ENCODE measurements at regions not wholly inside any gene's neighbourhood (a gene's known extent, or its start where the extent isn't known, plus 50 kb on each side); places are given as distances from the start of the nearest gene placed in this dataset.

GRCh38 chr3:16695710-16696109, 90.5 kb upstream of the DAZL start:
- H3K4me3 Mint-ChIP-seq, result no peak overlapping the region
- no peaks in the 10 kb centered on the region for H3K9me3 Mint-ChIP-seq
- 95% methylated on average over 4 of the region's 4 CpGs for WGBS (ENCODE audit: insufficient coverage)
- peaks cover 11 to 18% of the 10 kb centered on the region in 2 donors for H3K27me3 Mint-ChIP-seq (ENCODE audit: low read depth in 2 of 2)
- H3K27ac Mint-ChIP-seq, result no peak overlapping the region
- peaks cover 5% of the 10 kb centered on the region in 2 donors for H3K4me1 Mint-ChIP-seq
- TF ChIP-seq, protein P1, sequence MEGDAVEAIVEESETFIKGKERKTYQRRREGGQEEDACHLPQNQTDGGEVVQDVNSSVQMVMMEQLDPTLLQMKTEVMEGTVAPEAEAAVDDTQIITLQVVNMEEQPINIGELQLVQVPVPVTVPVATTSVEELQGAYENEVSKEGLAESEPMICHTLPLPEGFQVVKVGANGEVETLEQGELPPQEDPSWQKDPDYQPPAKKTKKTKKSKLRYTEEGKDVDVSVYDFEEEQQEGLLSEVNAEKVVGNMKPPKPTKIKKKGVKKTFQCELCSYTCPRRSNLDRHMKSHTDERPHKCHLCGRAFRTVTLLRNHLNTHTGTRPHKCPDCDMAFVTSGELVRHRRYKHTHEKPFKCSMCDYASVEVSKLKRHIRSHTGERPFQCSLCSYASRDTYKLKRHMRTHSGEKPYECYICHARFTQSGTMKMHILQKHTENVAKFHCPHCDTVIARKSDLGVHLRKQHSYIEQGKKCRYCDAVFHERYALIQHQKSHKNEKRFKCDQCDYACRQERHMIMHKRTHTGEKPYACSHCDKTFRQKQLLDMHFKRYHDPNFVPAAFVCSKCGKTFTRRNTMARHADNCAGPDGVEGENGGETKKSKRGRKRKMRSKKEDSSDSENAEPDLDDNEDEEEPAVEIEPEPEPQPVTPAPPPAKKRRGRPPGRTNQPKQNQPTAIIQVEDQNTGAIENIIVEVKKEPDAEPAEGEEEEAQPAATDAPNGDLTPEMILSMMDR (IDR thresholded peaks at IDR 0.05), result no peak
- intact Hi-C loops (cut with micrococcal nuclease), result no loop called here
- Histone ChIP-seq H3K27ac (ENCODE audit: low read length) (no peak overlapping the region), H3K27me3 (ENCODE audit: control insufficient read depth, insufficient read depth, low read length) (no peaks in the 10 kb centered on the region), H3K4me1 (ENCODE audit: control insufficient read depth, insufficient read depth, low read length) (peaks cover 10% of the 10 kb centered on the region), H3K4me3 (ENCODE audit: low read length) (no peak overlapping the region), H3K9me3 (ENCODE audit: control insufficient read depth, insufficient read depth, low read length) (no peaks in the 10 kb centered on the region), H3K36me3 (ENCODE audit: control insufficient read depth, insufficient read depth, low read length) (no peaks in the 10 kb centered on the region)
- H3K36me3 Mint-ChIP-seq, result no peaks in the 10 kb centered on the region
- DNase-seq (no peak), ATAC-seq (no peak)

DNA sequence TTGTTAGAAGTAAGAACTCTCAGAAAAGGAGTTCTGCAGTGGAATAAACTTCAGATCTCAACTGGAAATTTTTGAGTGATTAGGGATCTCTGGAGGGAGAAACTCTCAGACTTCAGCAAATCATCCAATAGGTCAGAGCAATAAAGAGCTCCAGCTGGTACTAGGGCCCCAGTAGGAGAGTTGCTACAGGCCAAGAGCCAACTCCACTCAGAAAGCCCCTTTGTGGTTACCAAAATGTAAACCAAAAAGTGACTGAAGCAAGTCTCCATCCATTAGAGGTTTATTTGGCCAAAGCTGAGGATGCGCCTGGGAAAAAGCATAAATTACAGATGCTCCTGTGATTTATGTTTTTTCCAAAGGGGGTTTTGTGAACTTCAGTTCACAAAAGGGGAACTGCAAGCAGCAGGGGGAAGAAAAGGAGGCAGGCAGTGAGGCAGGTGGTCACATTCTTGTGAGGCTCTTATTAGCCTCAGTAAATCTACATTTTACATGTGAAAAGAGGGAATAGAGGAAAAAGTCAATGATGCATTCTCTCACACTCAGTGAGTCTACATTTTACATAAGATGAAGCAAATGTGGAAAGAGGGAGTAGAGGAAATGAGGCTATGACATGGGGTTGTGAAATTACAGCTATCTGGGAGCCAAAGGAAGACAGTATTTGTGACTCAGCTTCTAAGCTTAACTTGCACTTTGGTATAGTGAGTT, 92.4 kb upstream of the DAZL start:
- Histone ChIP-seq H3K36me3 (ENCODE audit: control insufficient read depth, insufficient read depth, low read length) (no peaks in the 10 kb centered on the region), H3K4me1 (ENCODE audit: control insufficient read depth, insufficient read depth, low read length) (peaks cover 10% of the 10 kb centered on the region), H3K27me3 (ENCODE audit: control insufficient read depth, insufficient read depth, low read length) (no peaks in the 10 kb centered on the region), H3K4me3 (ENCODE audit: low read length) (no peak overlapping the region), H3K27ac (ENCODE audit: low read length) (no peak overlapping the region), H3K9me3 (ENCODE audit: control insufficient read depth, insufficient read depth, low read length) (no peaks in the 10 kb centered on the region)
- peaks cover 4% of the 10 kb centered on the region in 2 donors for H3K4me1 Mint-ChIP-seq
- ATAC-seq (no peak), DNase-seq (no peak)
- 73% methylated on average over 1 of the region's 1 CpG for WGBS (ENCODE audit: insufficient coverage)
- H3K4me3 Mint-ChIP-seq, result no peak overlapping the region
- no peaks in the 10 kb centered on the region for H3K9me3 Mint-ChIP-seq
- no peak overlapping the region for H3K27ac Mint-ChIP-seq
- H3K27me3 Mint-ChIP-seq (ENCODE audit: low read depth in 2 of 2), result peaks cover 16 to 30% of the 10 kb centered on the region in 2 donors
- TF ChIP-seq, protein P1 (IDR thresholded peaks at IDR 0.05), result no peak
- intact Hi-C loops (cut with micrococcal nuclease), result no loop called here
- no peaks in the 10 kb centered on the region for H3K36me3 Mint-ChIP-seq

DNA sequence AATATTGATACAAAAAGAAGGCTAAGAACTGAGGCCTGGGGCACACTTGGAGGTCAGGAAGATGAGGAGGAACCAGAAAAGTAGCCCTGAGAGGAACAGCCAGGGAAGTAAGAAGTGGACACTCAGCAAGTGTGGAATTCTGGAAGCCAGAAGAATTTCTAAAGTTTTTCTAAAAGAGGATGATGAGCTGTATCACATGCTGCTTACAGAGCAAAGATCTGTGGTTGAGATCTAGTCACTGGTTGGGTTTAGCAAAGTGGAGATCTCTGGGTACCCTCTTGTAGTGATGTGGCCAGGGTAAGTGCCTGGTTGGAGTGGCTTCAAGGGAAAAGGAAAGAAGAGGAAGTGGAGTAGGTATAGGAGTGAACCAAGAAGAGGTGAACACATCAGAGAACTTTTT, 95.4 kb upstream of the DAZL start:
- intact Hi-C loops (cut with micrococcal nuclease), result no loop called here
- Histone ChIP-seq H3K9me3 (ENCODE audit: control insufficient read depth, insufficient read depth, low read length) (no peaks in the 10 kb centered on the region), H3K36me3 (ENCODE audit: control insufficient read depth, insufficient read depth, low read length) (no peaks in the 10 kb centered on the region), H3K4me3 (ENCODE audit: low read length) (no peak overlapping the region), H3K27me3 (ENCODE audit: control insufficient read depth, insufficient read depth, low read length) (no peaks in the 10 kb centered on the region), H3K4me1 (ENCODE audit: control insufficient read depth, insufficient read depth, low read length) (peaks cover 5% of the 10 kb centered on the region), H3K27ac (ENCODE audit: low read length) (no peak overlapping the region)
- DNase-seq (no peak), ATAC-seq (no peak)
- Mint-ChIP-seq H3K27me3 (ENCODE audit: low read depth in 2 of 2) (peaks cover 13 to 30% of the 10 kb centered on the region in 2 donors), H3K9me3 (no peaks in the 10 kb centered on the region), H3K36me3 (no peaks in the 10 kb centered on the region), H3K4me3 (no peak overlapping the region), H3K4me1 (peaks cover 0 to 6% of the 10 kb centered on the region in 2 donors), H3K27ac (no peak overlapping the region)
- TF ChIP-seq, protein P1 (IDR thresholded peaks at IDR 0.05), result no peak

- Mint-ChIP-seq H3K4me1 (peaks cover 0 to 6% of the 10 kb centered on the region in 2 donors), H3K4me3 (no peak overlapping the region), H3K27me3 (ENCODE audit: low read depth in 2 of 2) (peaks cover 11 to 25% of the 10 kb centered on the region in 2 donors), H3K9me3 (no peaks in the 10 kb centered on the region), H3K36me3 (no peaks in the 10 kb centered on the region), H3K27ac (no peak overlapping the region)
- no peak overlapping the region for H3K4me3 ChIP-seq (ENCODE audit: low read length)
- intact Hi-C loops (cut with micrococcal nuclease), result no loop called here
- H3K27ac ChIP-seq (ENCODE audit: low read length), result no peak overlapping the region
- no peaks in the 10 kb centered on the region for H3K9me3 ChIP-seq (ENCODE audit: control insufficient read depth, insufficient read depth, low read length)
- TF ChIP-seq, protein P1 (IDR thresholded peaks at IDR 0.05), result no peak
- no peaks in the 10 kb centered on the region for H3K36me3 ChIP-seq (ENCODE audit: control insufficient read depth, insufficient read depth, low read length)
- WGBS (ENCODE audit: insufficient coverage), result 67% methylated on average over 2 of the region's 2 CpGs
- no peak for DNase-seq
- ATAC-seq, result no peak
- no peaks in the 10 kb centered on the region for H3K4me1 ChIP-seq (ENCODE audit: control insufficient read depth, insufficient read depth, low read length)
- no peaks in the 10 kb centered on the region for H3K27me3 ChIP-seq (ENCODE audit: control insufficient read depth, insufficient read depth, low read length)
Observed at GRCh38 chr3:16704941-16705340, 99.7 kb upstream of the DAZL start.
